NCI-H69 (cell line): ENCODE measurements at regions not wholly inside any gene's neighbourhood (a gene's known extent, or its start where the extent isn't known, plus 50 kb on each side); places are given as distances from the start of the nearest gene placed in this dataset.
"Not testable (repeated sequence)": the region's sequence is repeated elsewhere in the genome, so short reads cannot be mapped to it uniquely, and the experiment has no call there.

Experiments used
- DNase-seq: peaks from one replicate; lab custom pipeline; 2025; lab: John Stamatoyannopoulos, UW

DNA sequence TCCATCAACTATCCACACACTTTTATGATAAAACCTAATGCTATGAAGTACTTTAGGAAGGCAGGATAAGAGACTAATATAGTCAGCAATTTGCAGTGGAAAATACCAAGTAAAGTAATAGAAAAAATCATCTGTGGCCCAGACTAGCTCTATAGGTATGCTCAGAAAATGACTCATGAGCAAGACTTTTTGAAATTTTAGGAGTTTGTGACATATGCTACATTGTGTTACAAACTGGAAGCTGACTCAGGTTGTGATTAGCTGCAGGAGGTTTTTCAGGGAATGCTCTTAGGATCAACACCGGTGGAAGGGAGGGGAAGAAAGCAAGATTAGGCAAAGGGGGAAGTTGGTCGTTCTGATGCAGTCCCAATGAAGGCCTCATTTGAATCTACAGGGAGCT is 56.1 kb downstream of the FEZF1 start:
- DNase-seq, result no peak

DNA sequence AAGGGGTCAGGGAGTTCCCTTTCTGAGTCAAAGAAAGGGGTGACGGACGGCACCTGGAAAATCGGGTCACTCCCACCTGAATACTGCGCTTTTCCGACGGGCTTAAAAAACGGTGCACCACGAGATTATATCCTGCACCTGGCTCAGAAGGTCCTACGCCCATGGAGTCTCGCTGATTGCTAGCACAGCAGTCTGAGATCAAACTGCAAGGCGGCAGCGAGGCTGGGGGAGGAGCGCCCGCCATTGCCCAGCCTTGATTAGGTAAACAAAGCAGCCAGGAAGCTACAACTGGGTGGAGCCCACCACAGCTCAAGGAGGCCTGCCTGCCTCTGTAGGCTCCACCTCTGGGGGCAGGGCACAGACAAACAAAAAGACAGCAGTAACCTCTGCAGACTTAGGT is 65.8 kb downstream of the FEZF1 start:
- DNase-seq, result peak; percentile 15

DNA sequence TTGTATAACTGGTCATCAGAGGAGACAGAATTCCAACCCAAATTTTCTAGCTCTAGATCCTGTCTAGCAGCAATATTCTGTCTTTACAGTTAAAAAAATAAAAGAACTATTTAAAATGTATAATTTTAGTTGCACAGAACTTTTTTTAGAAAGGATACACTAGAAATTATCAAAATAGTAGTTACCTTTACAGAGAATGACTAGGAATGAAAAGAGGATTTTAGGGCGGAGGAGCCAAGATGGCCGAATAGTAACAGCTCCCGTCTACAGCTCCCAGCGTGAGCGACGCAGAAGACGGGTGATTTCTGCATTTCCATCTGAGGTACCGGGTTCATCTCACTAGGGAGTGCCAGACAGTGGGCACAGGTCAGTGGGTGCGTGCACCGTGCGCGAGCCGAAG is 66.3 kb downstream of the FEZF1 start:
- DNase-seq, result not testable (repeated sequence)

DNA sequence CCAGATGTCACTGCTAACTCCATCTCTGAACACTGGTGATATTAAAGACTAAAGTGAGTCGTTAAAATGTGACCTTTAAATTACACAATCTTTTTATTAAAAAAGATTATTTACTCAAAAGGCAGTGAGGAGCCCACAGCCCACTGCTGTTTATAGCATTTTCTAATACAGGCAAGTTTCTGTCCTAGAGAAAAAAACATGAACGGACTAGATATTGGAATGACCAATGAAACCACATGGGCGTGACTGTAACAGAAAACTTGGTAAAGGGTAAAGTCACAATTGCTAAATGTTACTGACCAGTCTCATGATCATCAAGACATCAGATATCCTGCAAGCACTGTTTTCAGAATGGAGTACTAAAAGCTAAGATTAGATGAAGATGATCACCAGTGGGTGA is 78.7 kb downstream of the FEZF1 start:
- DNase-seq, result no peak

DNA sequence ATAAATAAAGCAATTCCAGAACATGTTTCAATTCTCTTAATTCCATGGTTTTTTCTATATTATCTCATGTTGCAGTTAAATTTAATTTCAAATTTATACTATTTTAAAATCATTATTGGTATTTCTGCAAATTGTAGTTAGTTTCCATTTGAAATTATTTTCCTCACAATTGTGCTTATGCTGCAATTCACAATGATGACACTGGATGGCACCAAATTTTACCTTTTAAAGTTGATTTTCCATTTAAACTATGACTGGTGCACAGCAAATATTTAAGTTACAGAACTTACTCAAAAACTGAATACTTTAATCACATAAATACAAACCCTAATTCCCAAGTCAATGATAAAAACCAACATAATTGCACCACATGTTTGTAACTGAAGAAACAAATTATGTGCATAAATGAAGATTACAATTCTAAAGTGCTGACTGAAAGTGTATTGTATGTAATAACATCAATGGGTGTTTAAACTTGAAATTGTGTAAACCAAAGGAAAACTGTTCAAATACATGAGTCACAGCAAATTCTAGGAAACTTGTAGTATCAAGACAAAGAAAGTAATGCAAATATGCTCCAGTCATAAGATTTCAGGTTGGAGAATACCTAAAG is 75.3 kb upstream of the AASS start:
- peak; percentile 50 for DNase-seq

DNA sequence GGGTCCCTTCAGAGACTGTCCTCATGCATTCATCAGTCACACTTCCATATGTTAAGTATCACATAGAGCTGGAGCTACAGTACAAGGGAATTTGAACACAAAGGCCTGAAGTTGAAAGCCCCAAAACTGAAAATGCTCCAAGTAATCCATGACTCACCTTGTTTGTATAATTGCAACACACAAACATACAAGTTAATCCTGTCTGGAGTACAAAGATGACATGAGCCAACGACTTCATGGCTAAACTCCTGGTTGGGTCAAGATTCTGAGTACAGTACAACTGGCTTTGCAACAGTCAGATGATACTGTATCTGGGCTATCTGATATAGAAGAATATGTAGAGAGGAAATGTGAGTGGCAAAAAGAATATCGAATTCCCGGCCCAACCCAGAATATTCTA is 73.1 kb upstream of the AASS start:
- no peak for DNase-seq

DNA sequence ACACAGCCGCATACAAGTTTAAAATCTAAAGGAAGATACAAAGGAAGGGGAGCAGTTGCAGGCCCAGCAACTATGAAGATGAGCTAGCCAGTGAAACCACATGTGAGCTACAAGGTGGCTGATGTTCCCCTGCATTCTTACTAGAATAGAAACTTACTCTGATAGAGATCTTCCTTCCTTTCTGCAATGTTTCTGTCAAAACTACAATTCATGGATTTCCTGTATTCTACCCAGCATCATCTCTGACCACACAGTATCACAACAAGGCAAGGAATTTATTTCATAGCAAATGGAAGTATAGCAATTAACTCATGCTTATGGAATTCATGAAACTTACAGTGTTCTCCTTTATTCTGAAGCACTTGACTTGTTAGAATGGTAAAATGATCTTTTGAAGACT is 68.7 kb upstream of the AASS start:
- DNase-seq, result no peak

DNA sequence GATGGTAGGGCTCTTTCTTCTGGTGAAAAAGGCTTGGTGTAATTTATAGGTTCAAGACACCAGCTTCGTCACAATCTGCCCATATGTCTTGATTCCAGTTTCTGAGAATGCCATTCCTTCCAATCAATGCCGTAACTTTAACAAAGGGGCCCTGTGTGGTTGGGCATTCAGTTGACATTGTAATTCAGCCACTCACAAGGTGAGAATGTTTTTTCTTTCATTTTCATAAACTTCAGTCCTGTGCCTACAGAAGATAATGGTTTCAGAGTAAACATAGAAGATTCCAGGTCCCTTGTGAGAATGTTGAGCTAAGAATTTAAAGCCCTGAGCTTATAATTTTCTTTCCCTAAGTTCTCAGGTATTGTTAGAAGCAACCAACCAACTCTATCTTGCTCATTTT is 67.3 kb upstream of the AASS start:
- no peak for DNase-seq

DNA sequence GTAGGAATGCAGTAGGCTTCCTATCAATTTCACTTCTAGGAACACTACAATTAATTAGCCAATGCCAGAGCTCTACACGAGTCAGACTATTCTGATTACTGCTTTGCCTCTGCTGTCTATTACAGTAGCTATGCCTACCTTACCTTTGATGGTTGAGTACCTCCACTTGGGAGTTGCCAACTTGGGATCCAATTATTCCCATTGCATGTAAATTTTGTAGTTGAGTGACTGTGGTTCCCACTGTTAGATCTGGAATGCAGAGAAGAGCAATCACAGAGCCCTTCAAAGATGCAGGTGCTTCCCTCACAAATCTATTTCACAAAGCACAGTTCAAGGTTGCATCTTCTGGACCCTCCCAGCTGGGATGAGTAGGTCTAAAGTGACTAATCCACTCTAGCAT is 62.9 kb upstream of the AASS start:
- DNase-seq, result no peak

DNA sequence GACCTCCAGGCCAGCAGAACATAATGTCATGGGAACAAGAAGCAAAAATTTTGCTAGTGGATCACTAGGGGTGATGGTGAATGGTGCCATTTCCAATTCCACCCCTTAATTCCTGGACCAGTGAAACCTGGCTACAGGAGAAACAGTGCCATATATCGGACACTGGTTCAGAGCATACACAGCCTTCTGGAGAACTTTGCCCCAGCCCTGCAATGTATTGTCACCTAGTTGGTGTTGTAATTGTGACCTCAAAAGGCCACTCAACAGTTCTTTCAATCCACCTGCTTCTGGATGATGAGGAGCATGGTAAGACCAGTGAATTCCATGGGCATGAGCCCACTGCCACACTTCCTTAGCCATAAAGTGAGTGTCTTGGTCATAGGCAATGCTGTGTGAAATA is 59.8 kb upstream of the AASS start:
- DNase-seq, result no peak

DNA sequence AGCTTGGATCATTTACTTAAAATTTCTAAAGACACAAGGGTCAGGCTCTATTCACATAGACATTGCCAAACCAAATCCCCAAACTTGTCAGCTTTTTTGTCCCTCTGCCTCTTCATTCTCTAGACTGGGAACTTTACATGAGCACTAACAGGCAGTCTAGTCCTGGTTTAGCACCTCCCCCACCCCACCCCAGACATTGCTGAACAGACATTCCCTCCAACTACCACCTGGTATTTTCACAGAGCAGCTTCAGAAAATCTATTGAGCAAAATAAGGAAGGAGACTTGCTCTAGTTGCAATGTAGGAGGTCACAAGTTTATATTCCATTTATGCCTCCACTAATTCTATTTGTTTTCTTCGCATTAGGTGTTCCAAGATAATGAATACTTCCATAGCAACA is 56.8 kb upstream of the AASS start:
- no peak for DNase-seq

DNA sequence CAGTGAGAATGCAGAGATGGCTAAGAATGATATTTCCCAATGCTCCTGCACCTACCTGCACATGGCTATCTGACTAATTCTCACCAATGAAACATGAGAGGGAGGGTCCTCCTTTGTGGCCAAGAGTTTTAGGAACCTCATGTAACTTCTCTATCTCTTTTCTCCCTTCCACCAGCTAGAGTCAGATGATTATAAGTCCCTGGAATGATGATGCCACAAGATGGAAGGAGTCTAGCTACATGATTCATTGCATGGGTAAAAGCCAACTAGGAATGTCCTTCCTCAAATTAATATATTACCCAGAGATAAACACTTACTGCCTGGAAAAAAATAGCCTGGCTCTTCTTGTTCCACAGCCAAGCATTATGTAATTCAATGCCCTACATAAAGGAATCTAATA is 55.1 kb upstream of the AASS start:
- DNase-seq, result no peak

DNA sequence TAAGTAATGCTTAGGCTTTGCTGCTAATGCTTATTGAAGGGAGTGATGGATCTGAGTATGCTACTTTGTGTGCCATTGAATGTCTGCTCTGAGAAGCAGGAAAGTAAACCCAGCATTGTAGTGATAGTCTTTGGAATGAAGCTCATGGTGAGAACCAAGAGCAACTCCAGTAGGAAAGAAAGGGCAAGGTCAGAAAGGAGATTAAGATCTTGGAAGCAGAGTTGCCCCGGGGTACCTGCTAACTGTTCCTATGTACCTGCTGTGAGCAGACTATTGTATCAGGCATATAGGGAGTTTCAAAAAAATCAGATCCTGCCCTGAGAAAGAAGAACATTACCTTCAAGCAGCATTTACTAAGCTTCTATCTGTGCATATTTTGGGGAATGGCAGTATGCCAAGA is 54.5 kb upstream of the AASS start:
- no peak for DNase-seq
